NT2/D1 (cell line): ENCODE measurements at regions not wholly inside any gene's neighbourhood (a gene's known extent, or its start where the extent isn't known, plus 50 kb on each side); places are given as distances from the start of the nearest gene placed in this dataset.

Source experiments
- DNase-seq: peaks from one replicate; pipeline ENCODE4 v3.0.0-alpha.2; 2011; ENCODE audit warnings: low read depth, low spot score
- H3K27me3 ChIP-seq: 2 replicates; pipeline ENCODE4 v1.6.0; 2011; ENCODE audit warnings: mild to moderate bottlenecking; ENCODE audit not compliant: insufficient read length, insufficient read depth
- H3K36me3 ChIP-seq: 2 replicates; pipeline ENCODE4 v1.6.1; 2011; ENCODE audit warnings: mild to moderate bottlenecking, low read length, mixed read lengths; ENCODE audit not compliant: insufficient read depth, insufficient read length
- H3K4me1 ChIP-seq: 2 replicates; pipeline ENCODE4 v1.5.1; 2011; ENCODE audit not compliant: insufficient read depth, insufficient read length
- H3K4me3 ChIP-seq: 2 replicates; pipeline ENCODE4 v1.5.1; 2011; ENCODE audit warnings: low read depth; ENCODE audit not compliant: insufficient read length
- H3K9ac ChIP-seq: 2 replicates; pipeline ENCODE4 v1.6.0; 2011; ENCODE audit warnings: low read depth; ENCODE audit not compliant: insufficient read length
- H3K9me3 ChIP-seq: 2 replicates; pipeline ENCODE4 v1.5.1; 2011; ENCODE audit warnings: mild to moderate bottlenecking, low read length; ENCODE audit not compliant: insufficient read depth
- SUZ12 ChIP-seq: IDR thresholded peaks from 2 replicates; pipeline ENCODE4 v1.6.1; 2011; ENCODE audit not compliant: insufficient read length, insufficient read depth; ENCODE audit errors: extremely low read depth
- YY1 ChIP-seq: IDR thresholded peaks from 2 replicates; pipeline ENCODE4 v1.6.1; 2011; ENCODE audit not compliant: insufficient read length, insufficient read depth
- ZNF274 ChIP-seq: IDR thresholded peaks from 2 replicates; pipeline ENCODE4 v1.6.1; 2011; ENCODE audit warnings: mild to moderate bottlenecking, low read depth, low read length

DNA sequence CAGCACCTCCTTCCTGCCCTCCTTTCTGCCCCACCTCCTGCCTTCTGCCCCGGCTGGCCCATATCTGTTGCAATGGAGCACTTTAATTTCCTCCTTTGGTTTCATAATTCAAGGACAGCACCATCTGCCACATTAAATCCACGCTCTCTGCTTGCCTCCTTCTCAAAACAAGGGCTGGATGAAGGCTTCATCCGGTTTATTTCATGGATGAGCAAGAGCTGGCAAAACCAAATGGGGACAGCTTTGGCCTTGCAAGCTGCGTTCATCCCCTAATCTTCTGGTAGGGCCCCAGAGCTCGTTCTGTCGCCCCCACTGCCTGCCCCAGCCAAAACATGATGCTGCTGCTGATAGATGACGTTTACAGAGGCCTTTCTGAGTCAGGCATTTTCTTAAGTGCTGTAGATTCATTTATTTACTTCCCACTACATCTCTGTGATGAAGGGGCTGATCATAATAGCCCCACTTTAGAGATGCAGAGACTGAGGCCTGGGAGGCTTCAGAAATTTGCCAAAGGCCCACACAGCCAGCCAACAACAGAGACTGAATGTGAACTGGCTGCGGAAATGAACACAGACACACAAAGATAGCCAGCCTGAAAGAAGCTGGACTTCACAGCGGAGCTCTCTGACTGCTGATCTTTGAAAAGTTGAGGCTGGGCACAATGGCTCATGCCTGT lies 115.6 kb upstream of the CPEB4 start:
- TF ChIP-seq SUZ12, result no peak
- TF ChIP-seq YY1, result no peak
- no peak for TF ChIP-seq ZNF274
- Histone ChIP-seq H3K27me3 (no peaks in the 10 kb centered on the region), H3K4me1 (peaks cover 3% of the 10 kb centered on the region), H3K9me3 (no peaks in the 10 kb centered on the region), H3K36me3 (no peaks in the 10 kb centered on the region), H3K9ac (no peak overlapping the region), H3K4me3 (no peak overlapping the region)
- no peak for DNase-seq

DNA sequence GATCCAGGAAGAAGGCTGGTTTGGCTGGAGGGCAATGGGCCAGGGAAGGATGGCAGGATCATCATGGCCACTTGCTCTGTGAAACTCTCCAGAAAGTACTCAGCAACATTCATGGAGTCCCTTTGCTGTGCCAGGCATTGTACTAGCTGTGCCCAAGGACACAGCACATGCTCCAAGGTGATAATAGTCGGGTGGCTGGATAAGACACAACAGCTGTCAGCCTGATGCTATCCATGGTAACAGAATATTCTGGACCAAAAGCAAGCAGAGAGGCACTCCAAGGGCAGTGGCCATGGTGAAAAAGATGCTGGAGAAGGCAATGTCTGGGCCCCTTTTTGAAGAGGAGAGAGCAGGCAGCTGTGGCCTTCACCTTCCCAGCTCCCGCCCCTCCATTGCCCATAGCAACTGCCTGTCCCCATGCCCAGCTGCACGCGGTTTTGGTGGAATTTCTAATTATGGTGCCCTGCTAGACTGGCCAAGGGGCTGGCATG lies 113.8 kb upstream of the CPEB4 start:
- peaks cover 3% of the 10 kb centered on the region for H3K4me1 ChIP-seq
- no peak for DNase-seq
- no peak overlapping the region for H3K4me3 ChIP-seq
- no peak overlapping the region for H3K9ac ChIP-seq
- H3K36me3 ChIP-seq, result no peaks in the 10 kb centered on the region
- H3K27me3 ChIP-seq, result no peaks in the 10 kb centered on the region
- TF ChIP-seq SUZ12, result no peak
- H3K9me3 ChIP-seq, result no peaks in the 10 kb centered on the region

DNA sequence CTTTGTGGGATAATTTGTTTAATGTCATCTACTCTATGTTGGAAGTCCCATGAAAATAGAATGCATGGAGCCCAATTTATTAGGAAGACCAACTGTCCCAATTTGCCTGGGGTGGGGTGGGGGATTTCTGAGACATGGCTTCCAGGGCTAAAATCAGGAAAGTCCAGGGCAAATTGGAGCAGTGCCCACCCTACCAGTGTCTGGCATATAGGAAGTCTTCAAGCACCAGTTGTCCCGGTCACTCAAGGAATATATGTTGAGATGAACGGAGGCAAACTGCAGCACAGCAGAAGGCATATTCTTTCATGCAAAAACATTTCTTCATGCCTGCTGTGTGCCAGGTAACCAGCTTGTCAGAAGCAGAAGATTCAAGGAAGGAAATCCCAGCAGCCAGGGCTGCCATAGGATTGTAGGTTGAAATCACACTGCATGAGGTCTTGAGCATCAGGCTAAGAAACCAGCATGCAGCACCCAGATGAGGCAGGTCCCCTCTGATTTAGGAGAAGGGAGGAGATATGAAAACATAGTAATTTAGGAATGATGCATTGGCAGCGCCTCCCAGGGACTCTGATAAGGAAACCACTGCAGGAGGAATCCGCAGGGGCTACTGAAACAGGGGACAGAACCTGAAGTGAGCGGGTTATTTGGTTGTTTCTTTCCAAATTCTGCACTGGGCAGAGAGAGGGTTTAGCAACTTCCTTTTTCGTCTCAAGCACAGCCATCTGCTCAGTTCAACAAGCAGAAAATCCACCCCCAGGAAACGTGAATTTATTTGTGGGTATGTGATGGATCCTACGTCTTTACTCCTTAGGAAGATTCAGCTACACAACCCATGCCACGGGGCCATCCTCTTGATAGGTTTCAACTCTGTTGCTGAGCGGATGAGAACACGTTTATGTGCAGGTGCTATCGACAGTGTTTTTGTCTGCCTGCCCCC lies 112.6 kb upstream of the CPEB4 start:
- no peak overlapping the region for H3K9ac ChIP-seq
- TF ChIP-seq SUZ12 (no peak), ZNF274 (no peak), YY1 (no peak)
- DNase-seq, result no peak
- H3K9me3 ChIP-seq, result no peaks in the 10 kb centered on the region
- H3K27me3 ChIP-seq, result no peaks in the 10 kb centered on the region
- peaks cover 3% of the 10 kb centered on the region for H3K4me1 ChIP-seq
- H3K36me3 ChIP-seq, result no peaks in the 10 kb centered on the region
- H3K4me3 ChIP-seq, result no peak overlapping the region

DNA sequence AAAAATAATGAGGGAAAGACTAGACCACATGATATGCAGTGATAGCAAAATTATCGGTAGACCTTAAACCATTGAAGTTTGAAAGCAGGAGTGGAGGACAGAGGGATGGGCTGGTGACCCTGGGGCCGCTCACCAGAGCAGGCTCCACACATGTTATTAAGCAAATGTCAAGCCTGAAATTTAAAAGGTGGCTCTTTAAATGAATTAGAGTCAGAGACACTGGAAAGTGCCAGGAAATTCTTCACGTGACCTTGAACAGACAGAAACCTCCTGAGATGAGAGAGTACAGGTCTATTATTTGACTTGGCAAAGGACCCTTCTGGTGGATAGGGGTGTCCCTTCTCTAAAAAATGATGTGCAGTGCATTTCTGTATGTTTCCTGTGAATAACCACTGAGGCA lies 111.0 kb upstream of the CPEB4 start:
- TF ChIP-seq ZNF274 (no peak), YY1 (no peak), SUZ12 (no peak)
- no peak for DNase-seq
- Histone ChIP-seq H3K27me3 (no peaks in the 10 kb centered on the region), H3K9ac (no peak overlapping the region), H3K4me3 (no peak overlapping the region), H3K36me3 (no peaks in the 10 kb centered on the region), H3K4me1 (no peaks in the 10 kb centered on the region), H3K9me3 (no peaks in the 10 kb centered on the region)

DNA sequence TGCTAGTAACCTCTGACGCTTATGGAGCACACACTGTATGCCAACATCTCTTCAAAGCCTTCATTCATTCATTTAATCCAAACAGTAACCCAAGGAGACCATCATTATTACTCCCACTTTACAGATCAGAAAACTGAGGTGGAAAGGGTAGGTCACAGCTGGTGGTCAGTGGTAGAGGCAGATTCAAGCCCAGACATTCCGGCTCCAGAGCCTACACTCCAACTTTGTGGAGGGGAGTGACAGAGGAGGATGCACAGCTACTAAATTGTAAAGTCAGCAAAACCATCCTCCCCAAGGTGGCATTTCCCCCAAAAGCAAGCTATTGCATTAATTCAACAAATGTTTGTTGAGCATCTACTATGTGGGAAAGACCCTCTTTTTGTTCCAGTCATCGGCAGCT lies 110.5 kb upstream of the CPEB4 start:
- no peaks in the 10 kb centered on the region for H3K36me3 ChIP-seq
- H3K4me1 ChIP-seq, result no peaks in the 10 kb centered on the region
- TF ChIP-seq SUZ12 (no peak), ZNF274 (no peak), YY1 (no peak)
- H3K27me3 ChIP-seq, result no peaks in the 10 kb centered on the region
- H3K9ac ChIP-seq, result no peak overlapping the region
- DNase-seq, result no peak
- no peak overlapping the region for H3K4me3 ChIP-seq
- no peaks in the 10 kb centered on the region for H3K9me3 ChIP-seq

DNA sequence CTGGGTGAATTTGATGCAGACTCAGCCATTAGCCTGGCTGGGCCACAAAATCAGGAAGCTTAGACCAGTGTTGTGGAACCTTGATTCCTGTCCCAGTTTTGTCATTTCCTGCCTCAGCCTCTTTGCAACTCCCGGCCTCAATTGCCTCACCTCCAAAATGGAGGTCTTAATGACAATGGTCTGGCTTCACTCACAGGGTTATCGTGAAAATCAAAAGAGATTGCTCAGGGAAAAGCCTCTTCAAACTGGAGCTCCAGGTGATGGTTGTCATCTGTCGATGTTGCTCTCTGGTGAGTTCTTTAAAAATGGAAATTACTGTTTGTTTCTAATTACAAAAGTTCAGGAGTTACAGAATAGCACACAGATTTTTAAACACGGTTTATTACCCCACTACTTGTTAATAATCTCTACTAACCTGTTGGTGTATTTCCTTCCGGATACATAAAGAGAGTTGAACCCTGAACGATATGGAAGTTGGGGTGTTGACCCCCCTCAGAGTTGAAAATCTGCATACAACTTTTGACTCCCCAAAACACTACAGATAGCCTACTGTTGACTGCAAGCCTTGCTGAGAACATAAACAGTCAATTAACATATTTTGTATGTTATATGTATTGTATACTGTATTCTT lies 109.9 kb upstream of the CPEB4 start:
- Histone ChIP-seq H3K36me3 (no peaks in the 10 kb centered on the region), H3K9ac (no peak overlapping the region), H3K4me3 (no peak overlapping the region), H3K9me3 (no peaks in the 10 kb centered on the region), H3K4me1 (no peaks in the 10 kb centered on the region), H3K27me3 (no peaks in the 10 kb centered on the region)
- TF ChIP-seq ZNF274 (no peak), SUZ12 (no peak), YY1 (no peak)
- no peak for DNase-seq
